ENCODE measurements at regions not wholly inside any gene's neighbourhood (a gene's known extent, or its start where the extent isn't known, plus 50 kb on each side); places are given as distances from the start of the nearest gene placed in this dataset.

GRCh38 chr20:57086066-57086465, 180.4 kb downstream of the BMP7 start:
- no peak overlapping the region for H3K4me3 ChIP-seq (ENCODE audit: low read depth, low read length)
- no peak for TF ChIP-seq CTCF (IDR thresholded peaks at IDR 0.05; ENCODE audit: borderline replicate concordance, insufficient read depth, low read depth, low read length)

- H3K4me3 ChIP-seq (ENCODE audit: low read depth, low read length) = no peak overlapping the region
- no peak for TF ChIP-seq CTCF (IDR thresholded peaks at IDR 0.05; ENCODE audit: borderline replicate concordance, insufficient read depth, low read depth, low read length)
Measured at GRCh38 chr20:57087102-57087501, 179.3 kb downstream of the BMP7 start.

GRCh38 chr20:57087705-57088104, 178.7 kb downstream of the BMP7 start:
- no peak for TF ChIP-seq CTCF (IDR thresholded peaks at IDR 0.05; ENCODE audit: borderline replicate concordance, insufficient read depth, low read depth, low read length)
- H3K4me3 ChIP-seq (ENCODE audit: low read depth, low read length) = no peak overlapping the region

- H3K4me3 ChIP-seq (ENCODE audit: low read depth, low read length) = no peak overlapping the region
- no peak for TF ChIP-seq CTCF (IDR thresholded peaks at IDR 0.05; ENCODE audit: borderline replicate concordance, insufficient read depth, low read depth, low read length)
Measured at GRCh38 chr20:57088436-57088835, 178.0 kb downstream of the BMP7 start.

GRCh38 chr20:57089699-57090144, 176.7 kb downstream of the BMP7 start:
- peak; percentile 96 for TF ChIP-seq CTCF (IDR thresholded peaks at IDR 0.05; ENCODE audit: borderline replicate concordance, insufficient read depth, low read depth, low read length)

GRCh38 chr20:57090590-57091560, 175.6 kb downstream of the BMP7 start:
- H3K4me3 ChIP-seq (ENCODE audit: low read depth, low read length) = no peak overlapping the region
- no peak for TF ChIP-seq CTCF (IDR thresholded peaks at IDR 0.05; ENCODE audit: borderline replicate concordance, insufficient read depth, low read depth, low read length)

More at GRCh38 chr20:57089699-57090144, 176.7 kb downstream of the BMP7 start:
- no peak overlapping the region for H3K4me3 ChIP-seq (ENCODE audit: low read depth, low read length)

- TF ChIP-seq CTCF (IDR thresholded peaks at IDR 0.05; ENCODE audit: borderline replicate concordance, insufficient read depth, low read depth, low read length) = no peak
- no peak overlapping the region for H3K4me3 ChIP-seq (ENCODE audit: low read depth, low read length)
Measured at GRCh38 chr20:57091748-57092111, 174.7 kb downstream of the BMP7 start.
